SK-N-SH treated with all-trans-retinoic acid at 6 μM for 48 hours (cell line): ENCODE measurements at regions not wholly inside any gene's neighbourhood (a gene's known extent, or its start where the extent isn't known, plus 50 kb on each side); places are given as distances from the start of the nearest gene placed in this dataset.
A peak's percentile ranks its signal among the peaks of the same experiment; 100 is the strongest.

Experiments
- ATAC-seq: fragments of 200-7000 bp; cut with Tn5 transposase; 3 replicates; pipeline ENCODE4 v1.9.1; 2020; ENCODE audit warnings: mild to moderate bottlenecking, moderate library complexity
- ARNTL ChIP-seq: fragments of 450-650 bp; formaldehyde crosslinking; IDR thresholded peaks from 2 replicates; pipeline ENCODE4 v1.5.0; 2020; ENCODE audit warnings: low read depth, mild to moderate bottlenecking, moderate library complexity, borderline replicate concordance
- BACH2 ChIP-seq: fragments of 250-450 bp; sonication (Bioruptor Pico); IDR thresholded peaks from 2 replicates; pipeline ENCODE4 v1.9.0; 2021; ENCODE audit warnings: mild to moderate bottlenecking, borderline replicate concordance
- CSDC2 ChIP-seq: fragments of 250-450 bp; sonication (Bioruptor Pico); IDR thresholded peaks from 2 replicates; pipeline ENCODE4 v1.5.0; 2020; ENCODE audit warnings: mild to moderate bottlenecking, moderate library complexity
- CSRNP3 ChIP-seq: fragments of 250-450 bp; sonication (Bioruptor Pico); IDR thresholded peaks from 2 replicates; pipeline ENCODE4 v1.5.1; 2021; ENCODE audit warnings: mild to moderate bottlenecking, moderate library complexity
- ESRRG ChIP-seq: fragments of 250-450 bp; sonication (Bioruptor Pico); IDR thresholded peaks from 2 replicates; pipeline ENCODE4 v1.6.1; 2021; ENCODE audit warnings: mild to moderate bottlenecking
- GLIS3 ChIP-seq: fragments of 250-450 bp; sonication (Bioruptor Pico); IDR thresholded peaks from 2 replicates; pipeline ENCODE4 v1.5.0; 2020; ENCODE audit warnings: mild to moderate bottlenecking, moderate library complexity
- ISL1 ChIP-seq: fragments of 250-450 bp; sonication (Bioruptor Pico); IDR thresholded peaks from 2 replicates; pipeline ENCODE4 v2.1.2; 2022; ENCODE audit warnings: mild to moderate bottlenecking, moderate library complexity
- OSR1 ChIP-seq: fragments of 250-450 bp; sonication (Bioruptor Pico); IDR thresholded peaks from 2 replicates; pipeline ENCODE4 v1.8.0; 2022; ENCODE audit warnings: moderate library complexity, mild to moderate bottlenecking, inconsistent platforms
- PATZ1 ChIP-seq: fragments of 250-450 bp; sonication (Bioruptor Pico); IDR thresholded peaks from 2 replicates; pipeline ENCODE4 v1.8.0; 2020; ENCODE audit warnings: mild to moderate bottlenecking, moderate library complexity, borderline replicate concordance
- PPARA ChIP-seq: fragments of 250-450 bp; sonication (Bioruptor Pico); IDR thresholded peaks from 2 replicates; pipeline ENCODE4 v1.5.0; 2020; ENCODE audit warnings: mild to moderate bottlenecking, borderline replicate concordance
- RARB ChIP-seq: fragments of 250-450 bp; sonication (Bioruptor Pico); IDR thresholded peaks from 2 replicates; pipeline ENCODE4 v1.8.0; 2021; ENCODE audit warnings: mild to moderate bottlenecking, moderate library complexity
- SNAI2 ChIP-seq: fragments of 250-450 bp; sonication (Bioruptor Pico); IDR thresholded peaks from 2 replicates; pipeline ENCODE4 v1.5.0; 2020; ENCODE audit warnings: mild to moderate bottlenecking, moderate library complexity
- TCF4 ChIP-seq: fragments of 250-450 bp; sonication (Bioruptor Pico); IDR thresholded peaks from 2 replicates; pipeline ENCODE4 v1.8.0; 2021; ENCODE audit warnings: mild to moderate bottlenecking, moderate library complexity, borderline replicate concordance
- TOX ChIP-seq: fragments of 250-450 bp; sonication (Bioruptor Pico); IDR thresholded peaks from 2 replicates; pipeline ENCODE4 v1.8.0; 2021; ENCODE audit warnings: mild to moderate bottlenecking, moderate library complexity, borderline replicate concordance
- TSHZ2 ChIP-seq: fragments of 250-450 bp; sonication (Bioruptor Pico); IDR thresholded peaks from 2 replicates; pipeline ENCODE4 v1.5.0; 2020; ENCODE audit warnings: mild to moderate bottlenecking, moderate library complexity
- ZC3H10 ChIP-seq: fragments of 250-450 bp; sonication (Bioruptor Pico); IDR thresholded peaks from 2 replicates; pipeline ENCODE4 v1.5.1; 2021; ENCODE audit warnings: mild to moderate bottlenecking, moderate library complexity
- ZFP3 ChIP-seq: fragments of 250-450 bp; sonication (Bioruptor Pico); IDR thresholded peaks from 2 replicates; pipeline ENCODE4 v1.5.0; 2020; ENCODE audit warnings: mild to moderate bottlenecking, moderate library complexity
- ZFP30 ChIP-seq: fragments of 450-650 bp; formaldehyde crosslinking; IDR thresholded peaks from 2 replicates; pipeline ENCODE4 v1.5.0; 2022; ENCODE audit warnings: mild to moderate bottlenecking, moderate library complexity
- ZNF565 ChIP-seq: fragments of 450-650 bp; formaldehyde crosslinking; conservative IDR thresholded peaks from 2 replicates; pipeline ENCODE4 v1.5.0; 2020; ENCODE audit warnings: low read depth, mild to moderate bottlenecking, moderate library complexity
- ZNF70 ChIP-seq: fragments of 450-650 bp; formaldehyde crosslinking; IDR thresholded peaks from 2 replicates; pipeline ENCODE4 v1.5.0; 2020; ENCODE audit warnings: mild to moderate bottlenecking, moderate library complexity
- ZNF8 ChIP-seq: fragments of 450-650 bp; formaldehyde crosslinking; IDR thresholded peaks from 2 replicates; pipeline ENCODE4 v1.5.0; 2020; ENCODE audit warnings: mild to moderate bottlenecking, moderate library complexity
- TF ChIP-seq, protein P1 (sequence below): fragments of 250-450 bp; sonication (Bioruptor Pico); IDR thresholded peaks from 2 replicates; pipeline ENCODE4 v1.5.1; 2020; ENCODE audit warnings: low read depth, mild to moderate bottlenecking, moderate library complexity

DNA sequence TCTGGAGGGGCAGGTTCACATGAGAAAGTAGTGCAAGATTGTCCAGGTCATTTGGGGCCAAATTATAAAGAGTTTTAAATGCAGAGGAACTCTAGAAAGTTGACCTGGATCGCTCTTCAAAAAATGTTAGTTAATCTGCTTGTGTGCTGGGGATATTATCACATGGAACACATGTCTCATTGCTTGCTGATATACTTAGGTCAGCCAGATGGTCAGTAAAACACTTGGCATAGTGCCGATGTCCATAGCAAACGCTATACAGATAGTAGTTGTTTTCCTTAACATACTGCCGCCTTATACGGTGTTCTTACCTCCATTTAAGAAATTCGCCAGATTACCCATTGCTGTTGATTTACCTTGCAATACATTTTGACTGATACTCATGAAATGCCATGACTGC lies 103.4 kb upstream of the CWC22 start:
- TF ChIP-seq CSRNP3: no peak
- TF ChIP-seq CSDC2: no peak
- no peak for TF ChIP-seq ZNF8 (CRISPR knock-in tag)
- TF ChIP-seq, protein P1, sequence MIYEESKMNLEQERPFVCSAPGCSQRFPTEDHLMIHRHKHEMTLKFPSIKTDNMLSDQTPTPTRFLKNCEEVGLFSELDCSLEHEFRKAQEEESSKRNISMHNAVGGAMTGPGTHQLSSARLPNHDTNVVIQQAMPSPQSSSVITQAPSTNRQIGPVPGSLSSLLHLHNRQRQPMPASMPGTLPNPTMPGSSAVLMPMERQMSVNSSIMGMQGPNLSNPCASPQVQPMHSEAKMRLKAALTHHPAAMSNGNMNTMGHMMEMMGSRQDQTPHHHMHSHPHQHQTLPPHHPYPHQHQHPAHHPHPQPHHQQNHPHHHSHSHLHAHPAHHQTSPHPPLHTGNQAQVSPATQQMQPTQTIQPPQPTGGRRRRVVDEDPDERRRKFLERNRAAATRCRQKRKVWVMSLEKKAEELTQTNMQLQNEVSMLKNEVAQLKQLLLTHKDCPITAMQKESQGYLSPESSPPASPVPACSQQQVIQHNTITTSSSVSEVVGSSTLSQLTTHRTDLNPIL (CRISPR knock-in tag): no peak
- TF ChIP-seq ISL1 (CRISPR knock-in tag): no peak
- no peak for TF ChIP-seq BACH2 (CRISPR knock-in tag)
- no peak for TF ChIP-seq ZFP30 (CRISPR knock-in tag)
- no peak for TF ChIP-seq ESRRG (CRISPR knock-in tag)
- no peak for TF ChIP-seq ZC3H10 (CRISPR knock-in tag)
- TF ChIP-seq GLIS3: no peak
- TF ChIP-seq TCF4 (CRISPR knock-in tag): no peak
- no peak for TF ChIP-seq TSHZ2 (CRISPR knock-in tag)
- no peak for TF ChIP-seq ARNTL
- TF ChIP-seq OSR1 (CRISPR knock-in tag): no peak
- no peak for TF ChIP-seq PPARA (CRISPR knock-in tag)
- ATAC-seq: no peak

- no peak for TF ChIP-seq SNAI2 (CRISPR knock-in tag)
- ATAC-seq: no peak
Measured at GRCh38 chr2:180101846-180102245, 94.7 kb upstream of the CWC22 start.

DNA sequence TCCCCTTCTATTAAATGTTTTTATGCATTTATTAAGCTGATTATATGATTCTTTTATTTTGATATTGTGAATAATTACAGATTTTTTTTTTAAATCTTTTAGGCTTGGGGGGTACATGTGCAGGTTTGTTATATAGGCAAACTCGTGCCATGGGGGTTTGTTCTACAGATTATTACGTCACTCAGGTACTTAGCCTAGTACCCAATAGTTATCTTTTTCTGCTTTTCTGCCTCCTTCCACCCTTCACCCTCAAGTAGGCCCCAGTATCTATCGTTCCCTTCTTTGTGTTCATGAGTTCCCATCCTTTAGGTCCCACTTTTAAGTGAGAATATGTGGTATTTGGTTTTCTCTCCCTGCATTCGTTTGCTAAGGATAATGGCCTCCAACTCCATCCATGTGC lies 92.2 kb upstream of the CWC22 start:
- no peak for ATAC-seq
- TF ChIP-seq ISL1 (CRISPR knock-in tag) (no peak), ZNF565 (CRISPR knock-in tag) (no peak)
- TF ChIP-seq, all 23 proteins: peak for 0

DNA sequence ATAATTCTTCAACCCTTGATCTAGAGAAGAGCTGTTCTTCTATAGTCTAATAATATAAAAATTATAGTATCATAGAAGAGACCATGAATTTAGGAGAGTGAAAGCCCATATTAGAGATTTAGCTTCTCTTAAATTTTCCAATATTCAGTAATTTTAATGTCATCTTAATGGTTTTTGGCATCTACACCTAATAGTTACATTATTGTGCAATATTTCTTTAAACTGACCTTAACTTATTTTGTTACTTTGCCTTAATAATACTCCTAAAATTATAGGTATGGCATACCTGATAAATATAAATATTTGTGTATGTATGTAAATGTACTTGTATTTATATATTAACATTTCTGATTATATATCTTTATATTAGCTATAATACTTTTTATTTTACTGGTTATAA lies 78.0 kb upstream of the CWC22 start:
- TF ChIP-seq RARB (CRISPR knock-in tag) (no peak), TOX (CRISPR knock-in tag) (no peak), ZNF8 (CRISPR knock-in tag) (no peak), OSR1 (CRISPR knock-in tag) (no peak), GLIS3 (no peak), ZFP3 (CRISPR knock-in tag) (no peak), TCF4 (CRISPR knock-in tag) (no peak), ZC3H10 (CRISPR knock-in tag) (no peak), PPARA (CRISPR knock-in tag) (no peak)
- ATAC-seq: no peak

GRCh38 chr2:180077295-180077906 lies 70.3 kb upstream of the CWC22 start:
- peak; percentile 73; the same call in 2 of the 3 replicates for ATAC-seq
- TF ChIP-seq TOX (CRISPR knock-in tag): no peak

GRCh38 chr2:180075870-180076269 lies 68.8 kb upstream of the CWC22 start:
- no peak for TF ChIP-seq BACH2 (CRISPR knock-in tag)
- TF ChIP-seq PPARA (CRISPR knock-in tag): no peak
- no peak for TF ChIP-seq ESRRG (CRISPR knock-in tag)
- TF ChIP-seq PATZ1 (CRISPR knock-in tag): no peak
- TF ChIP-seq ZC3H10 (CRISPR knock-in tag): no peak
- TF ChIP-seq SNAI2 (CRISPR knock-in tag): no peak
- TF ChIP-seq ZNF565 (CRISPR knock-in tag): no peak
- no peak for TF ChIP-seq TCF4 (CRISPR knock-in tag)
- no peak for TF ChIP-seq TOX (CRISPR knock-in tag)
- no peak for TF ChIP-seq CSRNP3
- no peak for TF ChIP-seq ZNF70 (CRISPR knock-in tag)
- no peak for TF ChIP-seq RARB (CRISPR knock-in tag)
- TF ChIP-seq ZNF8 (CRISPR knock-in tag): no peak
- no peak for ATAC-seq
